ENCODE measurements at regions not wholly inside any gene's neighbourhood (a gene's known extent, or its start where the extent isn't known, plus 50 kb on each side); places are given as distances from the start of the nearest gene placed in this dataset.

GRCh38 chr6:89015971-89016370, 52.6 kb upstream of the RNGTT start:
- Histone ChIP-seq H3K4me2 (ENCODE audit: low read length, poor library complexity, severe bottlenecking) (no peak overlapping the region), H3K14ac (ENCODE audit: low read length in 2 of 2) (no peak overlapping the region), H4K8ac (ENCODE audit: low read length) (no peak overlapping the region), H2BK120ac (ENCODE audit: low read depth, low read length) (no peak overlapping the region), H3K9ac (ENCODE audit: low read length) (no peak overlapping the region), H3K4me1 (ENCODE audit: control insufficient read depth, insufficient read depth, low read depth, low read length) (no peaks in the 10 kb centered on the region), H3K4me3 (ENCODE audit: insufficient read depth in 1 of 2, low read depth in 1 of 2, low read length in 2 of 2) (no peak overlapping the region), H2BK15ac (ENCODE audit: low read depth, poor library complexity, severe bottlenecking) (no peak overlapping the region), H3K27me3 (ENCODE audit: control insufficient read depth in 1 of 2, insufficient read depth in 1 of 2, low read length in 2 of 2) (no peaks in the 10 kb centered on the region), H3K79me1 (replicated peaks; ENCODE audit: low read length, poor library complexity, severe bottlenecking) (no peaks in the 10 kb centered on the region), H3K4ac (ENCODE audit: low read depth in 1 of 2, low read length in 2 of 2) (no peak overlapping the region), H4K91ac (ENCODE audit: low read length) (no peak overlapping the region), H3K18ac (ENCODE audit: low read depth in 1 of 2, low read length in 2 of 2) (no peak overlapping the region), H3K27ac (ENCODE audit: low read length, poor library complexity, severe bottlenecking) (no peak overlapping the region), H3K36me3 (ENCODE audit: control insufficient read depth in 1 of 2, insufficient read depth in 2 of 2, low read depth in 1 of 2, low read length in 2 of 2) (no peaks in the 10 kb centered on the region), H2BK5ac (ENCODE audit: low read depth, low read length, poor library complexity, severe bottlenecking) (no peak overlapping the region), H3K9me3 (ENCODE audit: control insufficient read depth, low read length) (no peaks in the 10 kb centered on the region), H3K23ac (ENCODE audit: low read length in 2 of 2) (no peak overlapping the region), H2AFZ (ENCODE audit: low read depth, low read length) (no peak overlapping the region), H2BK12ac (ENCODE audit: low read length in 2 of 2) (no peak overlapping the region), H2AK5ac (ENCODE audit: low read length, severe bottlenecking) (no peak overlapping the region)
- WGBS = 100% methylated on average over 1 of the region's 2 CpGs
- no peak for DNase-seq

- Histone ChIP-seq H3K79me1 (replicated peaks; ENCODE audit: low read length, poor library complexity, severe bottlenecking) (no peaks in the 10 kb centered on the region), H3K4me3 (ENCODE audit: insufficient read depth in 1 of 2, low read depth in 1 of 2, low read length in 2 of 2) (no peak overlapping the region), H3K9me3 (ENCODE audit: control insufficient read depth, low read length) (no peaks in the 10 kb centered on the region), H3K27me3 (ENCODE audit: control insufficient read depth in 1 of 2, insufficient read depth in 1 of 2, low read length in 2 of 2) (peaks cover 0 to 8% of the 10 kb centered on the region in 2 experiments), H2AFZ (ENCODE audit: low read depth, low read length) (no peak overlapping the region), H3K18ac (ENCODE audit: low read depth in 1 of 2, low read length in 2 of 2) (no peak overlapping the region), H2BK120ac (ENCODE audit: low read depth, low read length) (no peak overlapping the region), H3K4me2 (ENCODE audit: low read length, poor library complexity, severe bottlenecking) (no peak overlapping the region), H3K4me1 (ENCODE audit: control insufficient read depth, insufficient read depth, low read depth, low read length) (no peaks in the 10 kb centered on the region), H2BK5ac (ENCODE audit: low read depth, low read length, poor library complexity, severe bottlenecking) (no peak overlapping the region), H3K4ac (ENCODE audit: low read depth in 1 of 2, low read length in 2 of 2) (no peak overlapping the region), H3K9ac (ENCODE audit: low read length) (no peak overlapping the region), H2BK15ac (ENCODE audit: low read depth, poor library complexity, severe bottlenecking) (no peak overlapping the region), H3K23ac (ENCODE audit: low read length in 2 of 2) (no peak overlapping the region), H3K14ac (ENCODE audit: low read length in 2 of 2) (no peak overlapping the region), H2BK12ac (ENCODE audit: low read length in 2 of 2) (no peak overlapping the region), H3K27ac (ENCODE audit: low read length, poor library complexity, severe bottlenecking) (no peak overlapping the region), H3K36me3 (ENCODE audit: control insufficient read depth in 1 of 2, insufficient read depth in 2 of 2, low read depth in 1 of 2, low read length in 2 of 2) (no peaks in the 10 kb centered on the region), H4K8ac (ENCODE audit: low read length) (no peak overlapping the region), H4K91ac (ENCODE audit: low read length) (no peak overlapping the region), H2AK5ac (ENCODE audit: low read length, severe bottlenecking) (no peak overlapping the region)
- 82% methylated on average over 5 of the region's 5 CpGs for WGBS
- DNase-seq = no peak
These were observed 50.0 kb upstream of the RNGTT start for GRCh38 chr6:89013438-89013837.

Measured in mesenchymal stem cell (in vitro differentiated cells and primary cell).